ENCODE measurements at regions not wholly inside any gene's neighbourhood (a gene's known extent, or its start where the extent isn't known, plus 50 kb on each side); places are given as distances from the start of the nearest gene placed in this dataset.

GRCh38 chr10:94101894-94102293 is 108.2 kb downstream of the PLCE1 start:
- Histone ChIP-seq H3K36me3 (ENCODE audit: low read depth) (no peaks in the 10 kb centered on the region), H3K27me3 (ENCODE audit: insufficient read depth, poor library complexity, severe bottlenecking) (no peaks in the 10 kb centered on the region), H3K4me1 (ENCODE audit: insufficient read depth, poor library complexity, severe bottlenecking) (peaks cover 7% of the 10 kb centered on the region), H3K27ac (ENCODE audit: poor library complexity, severe bottlenecking) (no peak overlapping the region), H3K4me3 (ENCODE audit: severe bottlenecking) (no peak overlapping the region), H3K9me3 (ENCODE audit: severe bottlenecking) (no peaks in the 10 kb centered on the region)
- ATAC-seq (ENCODE audit: low read depth) = no peak
- no peak for TF ChIP-seq CTCF (IDR thresholded peaks at IDR 0.05; ENCODE audit: poor library complexity, severe bottlenecking)
- DNase-seq (ENCODE audit: low spot score) = no peak

- no peaks in the 10 kb centered on the region for H3K27me3 ChIP-seq (ENCODE audit: insufficient read depth, poor library complexity, severe bottlenecking)
- H3K4me3 ChIP-seq (ENCODE audit: severe bottlenecking) = no peak overlapping the region
- no peak for ATAC-seq (ENCODE audit: low read depth)
- no peak for DNase-seq (ENCODE audit: low spot score)
- TF ChIP-seq CTCF (IDR thresholded peaks at IDR 0.05; ENCODE audit: poor library complexity, severe bottlenecking) = no peak
- H3K36me3 ChIP-seq (ENCODE audit: low read depth) = no peaks in the 10 kb centered on the region
- H3K4me1 ChIP-seq (ENCODE audit: insufficient read depth, poor library complexity, severe bottlenecking) = peaks cover 7% of the 10 kb centered on the region
- H3K9me3 ChIP-seq (ENCODE audit: severe bottlenecking) = no peaks in the 10 kb centered on the region
- no peak overlapping the region for H3K27ac ChIP-seq (ENCODE audit: poor library complexity, severe bottlenecking)
Observed at GRCh38 chr10:94102436-94102835, 108.7 kb downstream of the PLCE1 start.

- H3K36me3 ChIP-seq (ENCODE audit: low read depth) = no peaks in the 10 kb centered on the region
- H3K27me3 ChIP-seq (ENCODE audit: insufficient read depth, poor library complexity, severe bottlenecking) = no peaks in the 10 kb centered on the region
- no peak for ATAC-seq (ENCODE audit: low read depth)
- no peak overlapping the region for H3K4me3 ChIP-seq (ENCODE audit: severe bottlenecking)
- no peaks in the 10 kb centered on the region for H3K9me3 ChIP-seq (ENCODE audit: severe bottlenecking)
- no peak for TF ChIP-seq CTCF (IDR thresholded peaks at IDR 0.05; ENCODE audit: poor library complexity, severe bottlenecking)
- no peak overlapping the region for H3K27ac ChIP-seq (ENCODE audit: poor library complexity, severe bottlenecking)
- no peak for DNase-seq (ENCODE audit: low spot score)
- H3K4me1 ChIP-seq (ENCODE audit: insufficient read depth, poor library complexity, severe bottlenecking) = peaks cover 7% of the 10 kb centered on the region
Observed at GRCh38 chr10:94103192-94103591, 109.5 kb downstream of the PLCE1 start.

GRCh38 chr10:94103801-94104221 is 110.1 kb downstream of the PLCE1 start:
- no peak for DNase-seq (ENCODE audit: low spot score)
- Histone ChIP-seq H3K4me3 (ENCODE audit: severe bottlenecking) (no peak overlapping the region), H3K4me1 (ENCODE audit: insufficient read depth, poor library complexity, severe bottlenecking) (peaks cover 7% of the 10 kb centered on the region), H3K36me3 (ENCODE audit: low read depth) (no peaks in the 10 kb centered on the region), H3K9me3 (ENCODE audit: severe bottlenecking) (no peaks in the 10 kb centered on the region), H3K27ac (ENCODE audit: poor library complexity, severe bottlenecking) (no peak overlapping the region), H3K27me3 (ENCODE audit: insufficient read depth, poor library complexity, severe bottlenecking) (no peaks in the 10 kb centered on the region)
- ATAC-seq (ENCODE audit: low read depth) = peak; percentile 29; the same call in 2 of the 3 replicates
- no peak for TF ChIP-seq CTCF (IDR thresholded peaks at IDR 0.05; ENCODE audit: poor library complexity, severe bottlenecking)

GRCh38 chr10:94104316-94105000 is 110.7 kb downstream of the PLCE1 start:
- DNase-seq (ENCODE audit: low spot score) = no peak
- Histone ChIP-seq H3K27me3 (ENCODE audit: insufficient read depth, poor library complexity, severe bottlenecking) (no peaks in the 10 kb centered on the region), H3K9me3 (ENCODE audit: severe bottlenecking) (no peaks in the 10 kb centered on the region), H3K27ac (ENCODE audit: poor library complexity, severe bottlenecking) (no peak overlapping the region), H3K4me3 (ENCODE audit: severe bottlenecking) (no peak overlapping the region), H3K36me3 (ENCODE audit: low read depth) (no peaks in the 10 kb centered on the region), H3K4me1 (ENCODE audit: insufficient read depth, poor library complexity, severe bottlenecking) (peaks cover 7% of the 10 kb centered on the region)
- TF ChIP-seq CTCF (IDR thresholded peaks at IDR 0.05; ENCODE audit: poor library complexity, severe bottlenecking) = no peak
- no peak for ATAC-seq (ENCODE audit: low read depth)
